ENCODE measurements at regions not wholly inside any gene's neighbourhood (a gene's known extent, or its start where the extent isn't known, plus 50 kb on each side); places are given as distances from the start of the nearest gene placed in this dataset.

DNA sequence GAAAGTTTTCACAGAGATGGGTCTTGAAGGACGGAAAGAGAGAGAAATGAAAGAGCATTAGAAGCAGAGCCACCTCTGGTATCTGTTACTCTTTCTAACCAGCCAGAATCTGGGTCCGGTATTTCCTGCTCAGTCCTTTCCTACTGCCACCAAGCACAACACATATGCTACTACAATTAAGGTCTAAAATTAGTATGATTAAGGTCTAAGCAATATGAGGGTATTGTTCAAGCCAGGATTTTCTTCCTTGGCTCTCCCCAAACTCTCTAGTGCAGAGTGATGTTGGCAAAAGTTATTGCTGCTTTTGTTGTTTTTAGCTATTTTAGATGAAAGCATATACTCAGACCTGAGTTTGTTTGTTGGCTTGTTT lies 59.2 kb upstream of the EED start:
- no peak overlapping the region for H3K4me3 ChIP-seq
- peaks cover 0 to 21% of the 10 kb centered on the region in 2 donors for H3K4me1 ChIP-seq
- no peak for DNase-seq
- TF ChIP-seq, protein P1, sequence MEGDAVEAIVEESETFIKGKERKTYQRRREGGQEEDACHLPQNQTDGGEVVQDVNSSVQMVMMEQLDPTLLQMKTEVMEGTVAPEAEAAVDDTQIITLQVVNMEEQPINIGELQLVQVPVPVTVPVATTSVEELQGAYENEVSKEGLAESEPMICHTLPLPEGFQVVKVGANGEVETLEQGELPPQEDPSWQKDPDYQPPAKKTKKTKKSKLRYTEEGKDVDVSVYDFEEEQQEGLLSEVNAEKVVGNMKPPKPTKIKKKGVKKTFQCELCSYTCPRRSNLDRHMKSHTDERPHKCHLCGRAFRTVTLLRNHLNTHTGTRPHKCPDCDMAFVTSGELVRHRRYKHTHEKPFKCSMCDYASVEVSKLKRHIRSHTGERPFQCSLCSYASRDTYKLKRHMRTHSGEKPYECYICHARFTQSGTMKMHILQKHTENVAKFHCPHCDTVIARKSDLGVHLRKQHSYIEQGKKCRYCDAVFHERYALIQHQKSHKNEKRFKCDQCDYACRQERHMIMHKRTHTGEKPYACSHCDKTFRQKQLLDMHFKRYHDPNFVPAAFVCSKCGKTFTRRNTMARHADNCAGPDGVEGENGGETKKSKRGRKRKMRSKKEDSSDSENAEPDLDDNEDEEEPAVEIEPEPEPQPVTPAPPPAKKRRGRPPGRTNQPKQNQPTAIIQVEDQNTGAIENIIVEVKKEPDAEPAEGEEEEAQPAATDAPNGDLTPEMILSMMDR (IDR thresholded peaks at IDR 0.05), result no peak
- H3K36me3 ChIP-seq, result no peaks in the 10 kb centered on the region
- intact Hi-C loops (cut with DNase I), result no loop called here
- no peaks in the 10 kb centered on the region for H3K27me3 ChIP-seq
- no peak for ATAC-seq
- H3K27ac ChIP-seq, result no peak overlapping the region
- H3K9me3 ChIP-seq, result no peaks in the 10 kb centered on the region

DNA sequence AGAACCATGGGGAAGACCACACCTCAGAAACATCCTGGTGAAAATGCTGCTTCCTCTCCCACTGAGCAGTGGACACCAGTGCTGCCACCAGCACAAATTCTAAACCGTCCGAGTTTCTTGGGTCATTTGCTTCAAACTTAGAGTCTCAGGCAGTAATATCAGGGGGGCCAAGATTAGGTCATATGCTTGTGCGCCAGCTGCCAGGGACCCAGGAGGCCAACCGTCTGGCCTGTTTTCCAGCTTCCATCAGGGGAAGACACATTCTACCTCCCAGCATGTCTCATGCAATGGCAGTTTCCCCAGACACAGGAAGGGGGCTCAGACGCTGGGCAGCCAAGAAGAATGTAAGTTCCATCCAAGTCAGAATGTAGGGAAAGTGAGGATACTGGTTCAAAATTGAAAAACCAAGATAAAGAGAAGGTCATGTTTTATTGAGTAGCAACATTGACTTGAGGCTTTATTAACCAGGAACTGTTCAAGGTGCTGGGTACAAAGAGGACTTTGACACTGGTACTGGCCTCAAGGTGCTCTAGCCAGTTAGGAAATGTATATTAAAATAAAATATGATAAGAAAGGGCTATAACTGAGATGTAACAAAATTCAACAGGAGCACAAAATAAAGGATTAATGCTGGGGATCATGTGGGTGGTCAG lies 59.7 kb upstream of the EED start:
- Histone ChIP-seq H3K9me3 (no peaks in the 10 kb centered on the region), H3K27me3 (no peaks in the 10 kb centered on the region), H3K4me1 (peaks cover 0 to 25% of the 10 kb centered on the region in 2 donors), H3K36me3 (no peaks in the 10 kb centered on the region), H3K4me3 (no peak overlapping the region), H3K27ac (no peak overlapping the region)
- ATAC-seq (no peak), DNase-seq (no peak)
- TF ChIP-seq, protein P1 (IDR thresholded peaks at IDR 0.05), result no peak
- intact Hi-C loops (cut with DNase I), result no loop called here

DNA sequence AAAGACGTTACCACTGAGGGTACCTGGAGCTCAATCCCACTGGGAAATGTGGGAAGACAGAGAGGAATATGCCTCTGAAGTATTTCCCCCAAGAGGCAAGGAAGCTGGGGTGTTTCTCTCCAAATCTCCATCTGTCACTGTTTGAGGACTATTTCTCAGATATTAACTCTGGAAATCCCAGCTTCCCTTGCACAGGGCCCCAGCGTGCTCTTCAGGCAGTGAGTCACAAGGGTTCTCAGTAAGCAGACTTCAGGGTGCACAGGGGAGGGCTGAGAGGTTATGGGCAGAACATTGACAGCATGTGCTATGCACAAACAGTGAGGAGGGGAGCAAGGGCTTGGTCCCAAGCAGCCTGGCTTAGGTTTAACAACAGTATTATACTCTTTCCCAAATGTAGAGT lies 60.9 kb upstream of the EED start:
- Histone ChIP-seq H3K27me3 (no peaks in the 10 kb centered on the region), H3K9me3 (no peaks in the 10 kb centered on the region), H3K36me3 (no peaks in the 10 kb centered on the region), H3K27ac (no peak overlapping the region), H3K4me1 (peaks cover 0 to 28% of the 10 kb centered on the region in 2 donors), H3K4me3 (no peak overlapping the region)
- intact Hi-C loops (cut with DNase I), result no loop called here
- DNase-seq (no peak), ATAC-seq (peak; percentile 77)
- TF ChIP-seq, protein P1 (IDR thresholded peaks at IDR 0.05), result no peak

DNA sequence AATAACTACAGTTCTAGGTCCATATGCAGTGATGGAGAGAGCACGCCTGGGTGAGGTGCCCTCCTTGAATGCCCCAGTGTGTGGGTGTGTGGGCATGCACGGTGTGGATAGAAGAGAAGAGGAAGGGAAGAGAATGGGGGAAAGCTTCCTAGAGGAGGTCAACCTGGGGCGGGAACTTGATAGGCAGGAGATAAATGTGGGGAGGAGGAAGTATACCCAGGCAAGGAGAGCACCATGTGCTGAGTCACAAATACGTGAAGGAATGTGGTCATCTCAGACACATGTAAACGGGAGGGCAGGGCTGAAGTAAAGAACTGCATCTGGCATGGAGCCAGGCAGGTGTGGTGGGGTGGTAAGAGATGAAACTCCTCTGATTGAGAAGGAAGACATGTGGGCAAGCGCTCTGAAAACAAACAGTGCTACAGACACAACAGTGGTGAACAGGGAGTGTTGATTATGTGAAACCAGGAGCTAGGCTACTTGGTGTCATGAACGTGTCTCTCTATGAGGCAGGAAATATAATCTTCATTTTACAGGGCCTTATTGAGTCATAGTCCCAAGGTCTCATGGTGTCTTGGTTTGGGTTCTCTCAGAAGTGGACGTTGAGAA lies 61.5 kb upstream of the EED start:
- H3K4me1 ChIP-seq, result peaks cover 0 to 33% of the 10 kb centered on the region in 2 donors
- no peak overlapping the region for H3K4me3 ChIP-seq
- no peaks in the 10 kb centered on the region for H3K9me3 ChIP-seq
- no peak overlapping the region for H3K27ac ChIP-seq
- DNase-seq, result no peak
- ATAC-seq, result peak; percentile 42
- TF ChIP-seq, protein P1 (IDR thresholded peaks at IDR 0.05), result no peak
- H3K27me3 ChIP-seq, result no peaks in the 10 kb centered on the region
- intact Hi-C loops (cut with DNase I), result no loop called here
- no peaks in the 10 kb centered on the region for H3K36me3 ChIP-seq

DNA sequence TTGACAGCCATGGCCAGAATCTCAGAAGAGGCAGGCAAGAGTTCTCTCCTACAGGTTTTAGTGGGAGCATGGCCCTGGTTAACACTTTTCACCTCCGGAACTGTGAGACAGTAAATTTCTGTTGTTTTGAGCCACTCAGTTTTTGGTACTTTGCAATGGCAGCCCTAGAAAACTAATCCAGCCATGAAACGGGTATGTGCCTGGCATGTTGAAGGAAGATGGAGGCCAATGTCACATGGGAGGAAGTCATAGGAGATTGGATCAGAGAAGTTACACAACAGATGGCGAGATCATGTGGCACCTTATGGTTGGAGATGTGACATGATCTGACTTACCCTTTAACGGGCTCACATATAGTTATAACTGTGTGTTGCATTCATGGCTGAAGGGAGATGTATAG lies 63.2 kb upstream of the EED start:
- no peak overlapping the region for H3K4me3 ChIP-seq
- no peaks in the 10 kb centered on the region for H3K36me3 ChIP-seq
- no peak overlapping the region for H3K27ac ChIP-seq
- no peaks in the 10 kb centered on the region for H3K9me3 ChIP-seq
- ATAC-seq (no peak), DNase-seq (no peak)
- intact Hi-C loops (cut with DNase I), result no loop called here
- peaks cover 0 to 46% of the 10 kb centered on the region in 2 donors for H3K4me1 ChIP-seq
- TF ChIP-seq, protein P1 (IDR thresholded peaks at IDR 0.05), result no peak
- H3K27me3 ChIP-seq, result no peaks in the 10 kb centered on the region
